SK-N-SH (cell line): ENCODE measurements at regions not wholly inside any gene's neighbourhood (a gene's known extent, or its start where the extent isn't known, plus 50 kb on each side); places are given as distances from the start of the nearest gene placed in this dataset.

ENCODE experiments used
- CTCF ChIA-PET: fragments of 300-600, 350-600 bp; formaldehyde crosslinking; extraction: SDS; loops from one replicate; lab custom pipeline; 2021; lab: Yijun Ruan, JAX
- POLR2A ChIA-PET: fragments of 350-600 bp; sonication (Branson Sonifier 250); formaldehyde crosslinking; extraction: SDS; loops from one replicate; lab custom pipeline; 2020; ENCODE audit warnings: antibody characterized with exemption, inconsistent platforms; lab: Yijun Ruan, JAX
- DNase-seq: peaks from one replicate; pipeline ENCODE4 v3.0.0; 2012
- H2AFZ ChIP-seq: fragments of 200-600 bp; sonication (generic); 2 replicates; pipeline ENCODE4 v1.8.1; 2016; ENCODE audit warnings: antibody characterized with exemption, mild to moderate bottlenecking, low read depth
- H3F3A ChIP-seq: fragments of 200-600 bp; sonication (generic); replicated peaks from 2 replicates; pipeline ENCODE3; 2016; ENCODE audit warnings: antibody characterized with exemption, mild to moderate bottlenecking; ENCODE audit not compliant: insufficient read depth
- H3K27ac ChIP-seq, 2 experiments: fragments of 200-500 bp in 1 of 2; fragments of 200-600 bp in 1 of 2; sonication (Bioruptor generic) in 1 of 2; sonication (generic), shearing (Covaris generic) in 1 of 2; 2 replicates each; pipeline versions ENCODE4 v1.5.1 to v1.6.1; 2014 to 2016; ENCODE audit warnings: low read depth in 2 of 2, inconsistent platforms in 1 of 2, low read length in 1 of 2, mild to moderate bottlenecking in 1 of 2, mixed read lengths in 1 of 2
- H3K27me3 ChIP-seq: fragments of 200-600 bp; sonication (generic), shearing (Covaris generic); 2 replicates; pipeline ENCODE4 v1.6.1; 2016; ENCODE audit warnings: mixed run types; ENCODE audit not compliant: insufficient read depth
- H3K36me3 ChIP-seq, 2 experiments: fragments of 200-500 bp in 1 of 2; fragments of 200-600 bp in 1 of 2; sonication (Bioruptor generic) in 1 of 2; sonication (generic) in 1 of 2; replicated peaks in 1 of 2; 2 replicates each; pipeline versions ENCODE3 to v1.5.1; 2014 to 2016; ENCODE audit warnings: low read length in 1 of 2, mild to moderate bottlenecking in 1 of 2; ENCODE audit not compliant: insufficient read depth in 2 of 2, control insufficient read depth in 1 of 2
- H3K4me1 ChIP-seq, 2 experiments: fragments of 200-500 bp in 1 of 2; fragments of 200-600 bp in 1 of 2; sonication (Bioruptor generic) in 1 of 2; sonication (generic), shearing (Covaris generic) in 1 of 2; 2 replicates each; pipeline versions ENCODE4 v1.5.1 to v1.6.1; 2014 to 2016; ENCODE audit warnings: low read depth in 1 of 2, low read length in 1 of 2, mixed run types in 1 of 2; ENCODE audit not compliant: insufficient read depth in 2 of 2, control insufficient read depth in 1 of 2
- H3K4me2 ChIP-seq: fragments of 200-600 bp; sonication (generic), shearing (Covaris generic); 2 replicates; pipeline ENCODE4 v1.6.1; 2017; ENCODE audit warnings: mixed run types
- H3K4me3 ChIP-seq, 2 experiments: fragments of 200-500 bp in 1 of 2; fragments of 200-600 bp in 1 of 2; sonication (Bioruptor generic) in 1 of 2; sonication (generic), shearing (Covaris generic) in 1 of 2; 2 replicates each; pipeline versions ENCODE4 v1.5.1 to v1.8.1; 2014 to 2016; ENCODE audit warnings: low read depth in 2 of 2, inconsistent platforms in 1 of 2, low read length in 1 of 2, mild to moderate bottlenecking in 1 of 2, mixed read lengths in 1 of 2, moderate library complexity in 1 of 2
- H3K79me2 ChIP-seq: fragments of 200-600 bp; sonication (generic); 2 replicates; pipeline ENCODE4 v1.8.1; 2017; ENCODE audit warnings: mild to moderate bottlenecking; ENCODE audit not compliant: insufficient read depth
- H3K9ac ChIP-seq: fragments of 200-600 bp; sonication (generic); 2 replicates; pipeline ENCODE4 v1.6.1; 2017; ENCODE audit warnings: mixed run types
- H3K9me2 ChIP-seq: fragments of 200-600 bp; sonication (generic); 2 replicates; pipeline ENCODE4 v1.6.1; 2017; ENCODE audit warnings: mixed run types
- H3K9me3 ChIP-seq: fragments of 200-600 bp; sonication (generic); 2 replicates; pipeline ENCODE4 v1.6.1; 2017; ENCODE audit warnings: mixed run types, mild to moderate bottlenecking, moderate library complexity
- H4K20me1 ChIP-seq: fragments of 200-600 bp; sonication (generic); 2 replicates; pipeline ENCODE4 v1.6.1; 2017; ENCODE audit warnings: mild to moderate bottlenecking, mixed run types; ENCODE audit not compliant: insufficient read depth
- CHD2 ChIP-seq: fragments of 150-350 bp; IDR thresholded peaks from 2 replicates; pipeline ENCODE4 v1.6.1; 2018; ENCODE audit warnings: low read length; ENCODE audit not compliant: partially characterized antibody
- ELF1 ChIP-seq: IDR thresholded peaks from 2 replicates; pipeline ENCODE4 v1.4.0; 2012
- EP300 ChIP-seq, 2 experiments: IDR thresholded peaks; 2 replicates each; pipeline versions ENCODE4 v1.4.0 to v1.6.1; 2012; ENCODE audit warnings: borderline replicate concordance in 1 of 2, low read depth in 1 of 2, low read length in 1 of 2
- EZH2phosphoT487 ChIP-seq: fragments of 200-600 bp; sonication (generic); IDR thresholded peaks from 2 replicates; pipeline ENCODE4 v1.6.1; 2017; ENCODE audit warnings: low read depth, mixed run types, mild to moderate bottlenecking, antibody characterized with exemption, moderate library complexity, borderline replicate concordance
- FOXJ3 ChIP-seq: sonication (generic); formaldehyde crosslinking; IDR thresholded peaks from 2 replicates; pipeline ENCODE4 v1.5.1; 2020; ENCODE audit warnings: mild to moderate bottlenecking, missing genetic modification reagents
- GATA2 ChIP-seq: sonication (generic); formaldehyde crosslinking; IDR thresholded peaks from 2 replicates; pipeline ENCODE4 v1.5.0; 2020; ENCODE audit warnings: mild to moderate bottlenecking, missing genetic modification reagents
- MEF2A ChIP-seq: IDR thresholded peaks from 2 replicates; pipeline ENCODE4 v1.4.0; 2012; ENCODE audit warnings: low read depth, borderline replicate concordance
- MXI1 ChIP-seq: IDR thresholded peaks from 2 replicates; pipeline ENCODE4 v1.6.1; 2012; ENCODE audit warnings: mild to moderate bottlenecking, low read depth, low read length, improper control_type of control experiment
- NFIC ChIP-seq: IDR thresholded peaks from 2 replicates; pipeline ENCODE4 v1.4.0; 2012; ENCODE audit warnings: borderline replicate concordance
- NRF1 ChIP-seq: IDR thresholded peaks from 2 replicates; pipeline ENCODE4 v1.6.1; 2012; ENCODE audit warnings: low read depth, mild to moderate bottlenecking, low read length
- RXRA ChIP-seq: IDR thresholded peaks from 2 replicates; pipeline ENCODE4 v1.4.0; 2012; ENCODE audit warnings: low read depth, mild to moderate bottlenecking, borderline replicate concordance
- SIN3A ChIP-seq: IDR thresholded peaks from 2 replicates; pipeline ENCODE4 v1.6.1; 2012; ENCODE audit warnings: low read depth, mild to moderate bottlenecking, low read length, moderate library complexity, borderline replicate concordance
- TCF12 ChIP-seq: IDR thresholded peaks from 2 replicates; pipeline ENCODE4 v1.4.0; 2012
- TEAD4 ChIP-seq: IDR thresholded peaks from 2 replicates; pipeline ENCODE4 v1.4.0; 2012; ENCODE audit warnings: mild to moderate bottlenecking, borderline replicate concordance; ENCODE audit not compliant: insufficient read depth
- USF2 ChIP-seq: fragments of 150-350 bp; IDR thresholded peaks from 2 replicates; pipeline ENCODE4 v1.6.1; 2017; ENCODE audit warnings: antibody characterized with exemption, low read length, low read depth, borderline replicate concordance
- ZBTB33 ChIP-seq: IDR thresholded peaks from 2 replicates; pipeline ENCODE4 v1.4.0; 2012; ENCODE audit warnings: low read depth, borderline replicate concordance
- WGBS: methylation state at CpG from one replicate; pipeline ENCODE4 v1.1.6; 2017; ENCODE audit warnings: low lambda C conversion rate; 5-methylcytosine and 5-hydroxymethylcytosine counted together
- TF ChIP-seq, protein P1 (sequence below): IDR thresholded peaks from 2 replicates; pipeline ENCODE4; 2012

DNA sequence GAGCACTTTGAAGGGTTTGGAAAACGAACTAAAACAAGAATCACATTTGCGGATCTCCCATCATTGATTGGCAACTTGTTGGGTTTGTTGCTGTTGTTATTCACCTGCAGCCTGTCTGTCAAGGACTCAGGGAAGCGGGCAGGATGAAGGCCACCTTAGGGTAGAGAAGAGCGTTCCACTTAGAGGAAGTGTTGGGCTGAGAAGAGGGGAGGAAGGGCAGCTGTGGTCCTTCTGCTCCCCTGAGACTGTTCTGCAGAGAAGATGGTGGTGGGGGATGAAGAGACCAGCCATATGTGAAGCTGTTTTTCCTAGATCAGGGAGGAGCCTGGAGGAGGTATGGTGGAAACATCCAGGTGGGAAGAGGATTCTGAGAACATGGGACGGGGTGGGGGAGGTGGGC is 70.6 kb upstream of the CPEB4 start:
- CTCF ChIA-PET = no interaction called here
- DNase-seq = no peak
- Histone ChIP-seq H3K36me3 (no peaks in the 10 kb centered on the region), H3K27me3 (no peaks in the 10 kb centered on the region), H3K4me3 (no peak overlapping the region), H3K27ac (no peak overlapping the region), H3K4me2 (no peak overlapping the region), H3K9me2 (no peaks in the 10 kb centered on the region), H3K79me2 (no peaks in the 10 kb centered on the region), H3K9ac (no peak overlapping the region), H4K20me1 (no peaks in the 10 kb centered on the region), H2AFZ (no peak overlapping the region), H3K4me1 (peaks cover 0 to 3% of the 10 kb centered on the region in 2 experiments; a peak in 1 of 4 replicates), H3F3A (no peaks in the 10 kb centered on the region), H3K9me3 (no peaks in the 10 kb centered on the region)
- TF ChIP-seq TEAD4 (no peak), CHD2 (no peak), NRF1 (no peak), EZH2phosphoT487 (no peak), USF2 (no peak), GATA2 (CRISPR knock-in tag) (no peak), EP300 (IDR thresholded peaks at IDR 0.05; ENCODE audit: borderline replicate concordance in 1 of 2, low read depth in 1 of 2, low read length in 1 of 2) (no peak), TCF12 (no peak), FOXJ3 (CRISPR knock-in tag) (no peak), MXI1 (no peak), MEF2A (no peak), NFIC (no peak), SIN3A (no peak), ZBTB33 (no peak), RXRA (no peak), ELF1 (no peak)
- TF ChIP-seq, protein P1, sequence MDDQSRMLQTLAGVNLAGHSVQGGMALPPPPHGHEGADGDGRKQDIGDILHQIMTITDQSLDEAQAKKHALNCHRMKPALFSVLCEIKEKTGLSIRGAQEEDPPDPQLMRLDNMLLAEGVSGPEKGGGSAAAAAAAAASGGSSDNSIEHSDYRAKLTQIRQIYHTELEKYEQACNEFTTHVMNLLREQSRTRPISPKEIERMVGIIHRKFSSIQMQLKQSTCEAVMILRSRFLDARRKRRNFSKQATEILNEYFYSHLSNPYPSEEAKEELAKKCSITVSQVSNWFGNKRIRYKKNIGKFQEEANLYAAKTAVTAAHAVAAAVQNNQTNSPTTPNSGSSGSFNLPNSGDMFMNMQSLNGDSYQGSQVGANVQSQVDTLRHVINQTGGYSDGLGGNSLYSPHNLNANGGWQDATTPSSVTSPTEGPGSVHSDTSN = no peak
- WGBS = 58% methylated on average over 5 of the region's 5 CpGs
- POLR2A ChIA-PET = no interaction called here
